Esophagus squamous epithelium (tissue), 4 donors: ENCODE measurements at regions not wholly inside any gene's neighbourhood (a gene's known extent, or its start where the extent isn't known, plus 50 kb on each side); places are given as distances from the start of the nearest gene placed in this dataset.

Source experiments
- CTCF ChIP-seq, 6 experiments: fragments of 450-650 bp in 4 of 6; fragments of 200-600 bp in 2 of 6; sonication (generic) in 2 of 6; IDR thresholded peaks; one replicate each; pipeline ENCODE4 v1.5.1; 2016 to 2019; ENCODE audit warnings: antibody characterized with exemption in 6 of 6, mild to moderate bottlenecking in 4 of 6, moderate library complexity in 4 of 6
- POLR2A ChIP-seq, 4 donors: fragments of 450-650 bp; IDR thresholded peaks; one replicate each; pipeline ENCODE4 v1.6.1; 2017; ENCODE audit warnings: antibody characterized with exemption in 4 of 4, mild to moderate bottlenecking in 4 of 4, moderate library complexity in 3 of 4

- TF ChIP-seq CTCF (IDR thresholded peaks at IDR 0.05) = no peak
- no peak for TF ChIP-seq POLR2A (IDR thresholded peaks at IDR 0.05)
These were observed 155.5 kb downstream of the PRL start for GRCh38 chr6:22141241-22141745.
